ENCODE measurements at regions not wholly inside any gene's neighbourhood (a gene's known extent, or its start where the extent isn't known, plus 50 kb on each side); places are given as distances from the start of the nearest gene placed in this dataset.

DNA sequence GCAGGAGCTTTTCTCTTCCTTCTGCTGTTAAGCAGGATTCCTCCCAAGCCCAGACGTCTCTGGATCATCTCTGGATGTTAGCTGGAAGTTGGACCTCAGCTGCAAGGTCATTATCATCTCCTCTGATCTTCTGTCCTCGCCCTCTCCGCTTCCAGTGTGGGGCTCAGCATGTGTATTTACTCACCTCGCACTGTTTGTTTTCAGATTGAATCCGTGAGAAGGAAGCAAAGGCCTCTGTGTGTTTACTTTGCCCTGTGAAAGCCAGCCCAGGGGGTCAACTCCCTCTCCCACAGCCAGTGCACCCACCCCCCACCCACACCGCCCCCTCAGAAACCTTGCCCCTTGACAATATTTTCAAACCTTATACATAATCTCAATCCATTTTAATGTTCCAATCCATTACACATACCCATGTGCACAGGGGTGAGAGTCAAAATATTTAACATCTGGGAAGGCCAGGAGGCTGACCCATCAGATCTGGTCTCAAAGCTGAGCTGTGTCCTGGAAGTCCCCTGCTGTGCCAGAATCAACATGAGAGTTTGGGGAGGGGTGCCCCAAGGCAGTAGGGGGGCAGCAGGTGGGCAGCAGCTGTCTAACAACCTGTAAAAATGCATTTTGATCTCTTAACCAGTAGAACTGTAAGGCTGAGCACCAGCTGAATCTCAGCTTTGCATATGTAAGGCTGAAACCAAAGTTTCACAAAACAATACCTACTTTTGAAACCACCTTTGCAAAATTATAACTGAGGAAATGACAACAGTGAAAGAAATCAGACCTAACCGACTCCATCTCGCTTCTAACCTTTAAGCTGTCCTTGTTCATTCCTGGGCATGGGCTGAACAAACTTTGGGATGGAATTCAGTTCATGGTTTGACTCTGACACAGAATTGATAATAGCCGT, 157.9 kb downstream of the ZNF664 start:
- no peak for DNase-seq (ENCODE audit: insufficient read length, low spot score, missing footprints)
- no peaks in the 10 kb centered on the region for H3K9me3 ChIP-seq (ENCODE audit: low read depth, low read length)
- H3K4me3 ChIP-seq (ENCODE audit: insufficient read depth, low read length): no peak overlapping the region
- TF ChIP-seq, protein P1, sequence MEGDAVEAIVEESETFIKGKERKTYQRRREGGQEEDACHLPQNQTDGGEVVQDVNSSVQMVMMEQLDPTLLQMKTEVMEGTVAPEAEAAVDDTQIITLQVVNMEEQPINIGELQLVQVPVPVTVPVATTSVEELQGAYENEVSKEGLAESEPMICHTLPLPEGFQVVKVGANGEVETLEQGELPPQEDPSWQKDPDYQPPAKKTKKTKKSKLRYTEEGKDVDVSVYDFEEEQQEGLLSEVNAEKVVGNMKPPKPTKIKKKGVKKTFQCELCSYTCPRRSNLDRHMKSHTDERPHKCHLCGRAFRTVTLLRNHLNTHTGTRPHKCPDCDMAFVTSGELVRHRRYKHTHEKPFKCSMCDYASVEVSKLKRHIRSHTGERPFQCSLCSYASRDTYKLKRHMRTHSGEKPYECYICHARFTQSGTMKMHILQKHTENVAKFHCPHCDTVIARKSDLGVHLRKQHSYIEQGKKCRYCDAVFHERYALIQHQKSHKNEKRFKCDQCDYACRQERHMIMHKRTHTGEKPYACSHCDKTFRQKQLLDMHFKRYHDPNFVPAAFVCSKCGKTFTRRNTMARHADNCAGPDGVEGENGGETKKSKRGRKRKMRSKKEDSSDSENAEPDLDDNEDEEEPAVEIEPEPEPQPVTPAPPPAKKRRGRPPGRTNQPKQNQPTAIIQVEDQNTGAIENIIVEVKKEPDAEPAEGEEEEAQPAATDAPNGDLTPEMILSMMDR (IDR thresholded peaks at IDR 0.05; ENCODE audit: extremely low read depth, low read depth, low read length): no peak
- H3K4me2 ChIP-seq (ENCODE audit: insufficient read depth, low read length): no peak overlapping the region
- H3K27me3 ChIP-seq (ENCODE audit: insufficient read depth, low read length): no peaks in the 10 kb centered on the region
- no peak overlapping the region for H3K27ac ChIP-seq (ENCODE audit: low read depth, low read length)
- H3K36me3 ChIP-seq (ENCODE audit: insufficient read depth, low read length): no peaks in the 10 kb centered on the region
- no peaks in the 10 kb centered on the region for H3K79me2 ChIP-seq (ENCODE audit: insufficient read depth, low read length)
- H2AFZ ChIP-seq (ENCODE audit: low read length): no peak overlapping the region
- no peaks in the 10 kb centered on the region for H4K20me1 ChIP-seq (ENCODE audit: insufficient read depth, low read length)
- no peaks in the 10 kb centered on the region for H3K4me1 ChIP-seq (ENCODE audit: insufficient read depth, low read length)

DNA sequence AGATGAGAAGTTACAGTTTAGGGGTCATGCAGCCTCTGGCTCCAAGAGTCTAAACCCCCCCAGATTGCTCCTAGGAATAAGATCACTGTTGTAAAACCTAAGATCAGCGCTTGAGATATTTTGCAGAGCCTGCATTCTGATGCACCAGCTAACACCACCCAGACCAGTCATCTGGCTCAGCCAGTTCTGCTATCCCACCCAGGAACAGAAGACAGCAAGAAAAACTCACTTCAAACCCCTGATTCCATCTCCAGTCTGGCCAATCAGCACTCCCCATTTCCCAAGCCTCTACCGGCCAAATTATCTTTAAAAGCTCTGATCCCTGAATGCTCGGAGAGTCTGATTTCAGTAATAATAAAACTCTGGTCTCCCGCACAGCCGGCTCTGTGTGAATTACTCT, 158.6 kb downstream of the ZNF664 start:
- no peaks in the 10 kb centered on the region for H4K20me1 ChIP-seq (ENCODE audit: insufficient read depth, low read length)
- H3K4me2 ChIP-seq (ENCODE audit: insufficient read depth, low read length): no peak overlapping the region
- TF ChIP-seq, protein P1 (IDR thresholded peaks at IDR 0.05; ENCODE audit: extremely low read depth, low read depth, low read length): no peak
- no peaks in the 10 kb centered on the region for H3K79me2 ChIP-seq (ENCODE audit: insufficient read depth, low read length)
- H3K36me3 ChIP-seq (ENCODE audit: insufficient read depth, low read length): no peaks in the 10 kb centered on the region
- H3K27ac ChIP-seq (ENCODE audit: low read depth, low read length): no peak overlapping the region
- H3K9me3 ChIP-seq (ENCODE audit: low read depth, low read length): no peaks in the 10 kb centered on the region
- H3K4me1 ChIP-seq (ENCODE audit: insufficient read depth, low read length): no peaks in the 10 kb centered on the region
- no peak overlapping the region for H3K4me3 ChIP-seq (ENCODE audit: insufficient read depth, low read length)
- no peak overlapping the region for H2AFZ ChIP-seq (ENCODE audit: low read length)
- H3K27me3 ChIP-seq (ENCODE audit: insufficient read depth, low read length): no peaks in the 10 kb centered on the region
- DNase-seq (ENCODE audit: insufficient read length, low spot score, missing footprints): no peak

DNA sequence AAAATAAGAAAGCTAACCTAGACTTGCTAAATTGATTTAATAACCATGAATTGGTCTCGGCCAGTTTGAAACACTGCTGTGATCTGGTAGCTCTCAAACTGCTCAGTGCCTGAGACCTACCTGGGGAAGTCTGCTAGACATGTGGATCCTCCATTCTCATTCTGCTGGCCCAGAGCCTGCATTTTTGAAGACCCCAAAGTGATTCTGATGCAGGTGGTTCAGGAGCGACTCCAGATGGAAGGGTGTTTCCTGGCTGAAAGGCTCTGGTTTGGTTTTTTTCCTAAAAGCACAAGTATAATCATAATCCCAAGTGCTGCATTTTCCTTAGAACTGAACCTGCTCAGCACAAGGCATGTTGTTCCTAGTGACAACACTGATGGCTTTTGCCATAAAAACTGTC, 159.5 kb downstream of the ZNF664 start:
- H3K27me3 ChIP-seq (ENCODE audit: insufficient read depth, low read length): no peaks in the 10 kb centered on the region
- H3K79me2 ChIP-seq (ENCODE audit: insufficient read depth, low read length): no peaks in the 10 kb centered on the region
- H3K36me3 ChIP-seq (ENCODE audit: insufficient read depth, low read length): no peaks in the 10 kb centered on the region
- TF ChIP-seq, protein P1 (IDR thresholded peaks at IDR 0.05; ENCODE audit: extremely low read depth, low read depth, low read length): no peak
- no peak overlapping the region for H3K4me3 ChIP-seq (ENCODE audit: insufficient read depth, low read length)
- no peak for DNase-seq (ENCODE audit: insufficient read length, low spot score, missing footprints)
- no peak overlapping the region for H2AFZ ChIP-seq (ENCODE audit: low read length)
- H3K4me1 ChIP-seq (ENCODE audit: insufficient read depth, low read length): no peaks in the 10 kb centered on the region
- H3K27ac ChIP-seq (ENCODE audit: low read depth, low read length): no peak overlapping the region
- H4K20me1 ChIP-seq (ENCODE audit: insufficient read depth, low read length): no peaks in the 10 kb centered on the region
- peaks cover 4% of the 10 kb centered on the region for H3K9me3 ChIP-seq (ENCODE audit: low read depth, low read length)
- H3K4me2 ChIP-seq (ENCODE audit: insufficient read depth, low read length): no peak overlapping the region

DNA sequence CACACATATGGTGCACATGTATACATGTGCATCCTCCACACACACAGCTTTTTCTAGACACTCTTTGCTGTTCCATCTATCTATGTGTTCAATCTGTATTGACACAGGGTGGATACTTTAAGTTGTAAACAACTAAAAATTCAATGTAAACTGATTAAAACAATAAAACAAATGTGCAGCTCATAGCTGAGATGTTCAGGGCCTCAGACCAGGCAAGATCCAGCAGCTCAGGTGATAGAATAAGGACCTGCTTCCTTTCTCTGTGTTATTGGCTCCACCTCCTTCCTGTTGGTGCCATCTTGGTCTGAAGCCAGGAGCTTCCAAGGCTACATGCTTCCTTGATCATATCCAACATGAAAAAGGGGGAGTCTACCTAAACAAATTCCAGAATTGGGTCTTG, 158.1 kb upstream of the RFLNA start:
- TF ChIP-seq, protein P1 (IDR thresholded peaks at IDR 0.05; ENCODE audit: extremely low read depth, low read depth, low read length): no peak

More for the DNA sequence above, 158.1 kb upstream of the RFLNA start:
- no peak overlapping the region for H3K4me3 ChIP-seq (ENCODE audit: insufficient read depth, low read length)
- H3K27ac ChIP-seq (ENCODE audit: low read depth, low read length): no peak overlapping the region
- no peaks in the 10 kb centered on the region for H3K4me1 ChIP-seq (ENCODE audit: insufficient read depth, low read length)
- no peaks in the 10 kb centered on the region for H3K36me3 ChIP-seq (ENCODE audit: insufficient read depth, low read length)
- peaks cover 4% of the 10 kb centered on the region for H3K27me3 ChIP-seq (ENCODE audit: insufficient read depth, low read length)
- H3K9me3 ChIP-seq (ENCODE audit: low read depth, low read length): peaks cover 6% of the 10 kb centered on the region
- H4K20me1 ChIP-seq (ENCODE audit: insufficient read depth, low read length): no peaks in the 10 kb centered on the region
- H3K79me2 ChIP-seq (ENCODE audit: insufficient read depth, low read length): no peaks in the 10 kb centered on the region
- no peak overlapping the region for H3K4me2 ChIP-seq (ENCODE audit: insufficient read depth, low read length)
- H2AFZ ChIP-seq (ENCODE audit: low read length): no peak overlapping the region
- DNase-seq (ENCODE audit: insufficient read length, low spot score, missing footprints): no peak
